ENCODE measurements at regions not wholly inside any gene's neighbourhood (a gene's known extent, or its start where the extent isn't known, plus 50 kb on each side); places are given as distances from the start of the nearest gene placed in this dataset.
A peak's percentile ranks its signal among the peaks of the same experiment; 100 is the strongest.

DNA sequence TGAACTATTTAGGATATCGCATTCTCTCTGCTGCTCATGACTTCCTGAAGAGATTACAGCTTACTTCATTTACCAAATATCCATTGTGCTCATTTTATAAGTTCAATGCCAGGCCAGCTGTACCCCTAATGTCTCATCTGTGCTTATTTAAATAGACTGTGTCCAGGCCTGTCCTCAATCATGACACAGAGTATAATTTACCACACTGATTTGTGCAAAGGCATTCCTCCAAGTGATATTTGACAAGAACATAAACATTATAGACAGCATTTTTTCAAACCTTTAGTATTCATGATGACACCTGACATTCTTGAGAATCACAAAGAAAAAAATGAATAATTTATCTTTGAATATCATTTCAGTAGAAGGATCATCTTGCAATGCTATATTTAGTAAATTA, 260.1 kb upstream of the SEMA3D start:
- Mint-ChIP-seq H3K36me3 (ENCODE audit: insufficient read depth) (no peaks in the 10 kb centered on the region), H3K4me3 (no peak overlapping the region), H3K9me3 (peaks cover 6% of the 10 kb centered on the region), H3K4me1 (ENCODE audit: low read depth) (no peaks in the 10 kb centered on the region), H3K27me3 (ENCODE audit: low read depth) (no peaks in the 10 kb centered on the region)
- ATAC-seq (no peak), DNase-seq (no peak)

DNA sequence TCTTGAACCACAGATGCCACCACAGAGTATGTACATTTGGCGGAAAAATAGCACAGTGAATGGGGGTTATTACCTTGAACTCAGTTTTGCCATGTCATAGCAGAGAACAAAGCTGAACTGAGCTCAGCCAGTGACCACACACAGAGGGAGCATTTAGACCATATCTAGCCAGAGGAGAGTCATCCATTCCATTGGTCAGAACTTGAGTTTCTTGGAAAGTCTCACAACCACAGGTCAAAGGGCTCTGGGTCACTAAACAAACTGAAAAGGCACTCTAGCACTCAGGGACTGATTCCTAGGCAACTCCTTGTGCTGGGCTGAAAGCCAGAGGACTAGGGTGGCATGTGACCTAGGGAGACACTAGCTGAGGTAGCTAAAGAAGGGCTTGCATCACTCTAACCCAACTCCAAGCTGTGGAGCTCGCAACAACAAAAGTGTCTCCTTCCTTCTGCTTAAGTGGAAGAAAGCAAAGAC, 239.7 kb upstream of the SEMA3D start:
- no peak for ATAC-seq
- Mint-ChIP-seq H3K27me3 (ENCODE audit: low read depth) (no peaks in the 10 kb centered on the region), H3K9me3 (peaks cover 3% of the 10 kb centered on the region), H3K4me3 (no peak overlapping the region), H3K36me3 (ENCODE audit: insufficient read depth) (no peaks in the 10 kb centered on the region), H3K4me1 (ENCODE audit: low read depth) (no peaks in the 10 kb centered on the region)
- no peak for DNase-seq

DNA sequence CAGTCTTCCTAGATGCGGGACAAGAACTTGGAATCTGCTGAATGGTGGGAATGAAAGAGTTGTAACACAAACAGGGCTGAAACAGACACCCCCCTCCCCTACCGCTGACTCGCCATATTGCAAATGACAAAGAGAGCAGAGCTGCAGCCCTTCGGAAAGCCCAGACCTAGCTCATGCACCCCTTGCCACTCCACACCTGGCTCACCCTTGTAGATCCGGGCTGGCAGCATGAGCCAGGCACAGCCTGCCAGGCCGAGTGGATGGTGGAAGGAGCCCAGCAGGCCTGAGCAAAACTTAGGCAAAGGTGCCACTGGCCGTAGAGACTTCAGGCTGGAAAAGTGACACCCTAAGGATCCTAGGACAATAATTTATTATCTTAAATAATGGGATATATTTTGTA, 237.4 kb upstream of the SEMA3D start:
- Mint-ChIP-seq H3K9me3 (peaks cover 3% of the 10 kb centered on the region), H3K27me3 (ENCODE audit: low read depth) (no peaks in the 10 kb centered on the region), H3K36me3 (ENCODE audit: insufficient read depth) (no peaks in the 10 kb centered on the region), H3K4me1 (ENCODE audit: low read depth) (no peaks in the 10 kb centered on the region), H3K4me3 (no peak overlapping the region)
- DNase-seq, result no peak
- no peak for ATAC-seq

DNA sequence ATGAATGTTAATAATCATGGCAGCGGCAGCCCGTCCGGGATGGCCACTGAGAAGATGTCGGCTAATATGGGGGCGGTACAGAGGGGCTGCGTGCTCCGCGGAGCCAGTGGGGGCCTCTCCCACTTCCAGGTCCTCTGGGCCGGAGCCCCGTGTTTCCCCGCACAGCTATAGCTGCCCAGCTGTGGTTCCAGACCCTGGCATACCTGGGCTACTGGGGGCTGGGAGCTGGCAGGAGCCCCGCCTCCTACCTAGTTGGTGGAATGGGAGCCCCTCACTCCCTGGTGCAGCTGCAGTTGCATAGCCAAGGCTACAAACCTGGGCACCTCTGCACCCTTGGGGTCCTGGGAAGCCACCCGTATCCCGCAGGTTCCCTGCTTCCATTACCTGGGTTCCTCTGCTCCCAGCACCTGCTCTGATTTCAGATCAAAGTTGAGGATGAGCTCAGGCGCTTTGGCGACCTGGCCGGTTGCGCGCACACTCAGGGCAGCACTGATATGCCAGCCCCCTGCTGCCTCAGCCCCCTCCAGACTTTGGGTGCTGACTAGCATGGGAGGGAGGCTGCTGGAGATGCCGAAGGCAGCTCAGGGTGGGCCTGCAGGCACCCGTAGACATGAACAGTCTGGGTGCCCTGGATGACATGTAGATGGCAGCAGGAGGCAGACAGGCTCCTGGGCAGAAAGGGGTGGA, 236.5 kb upstream of the SEMA3D start:
- ATAC-seq (peak in 1 of 2 donors; percentile 18), DNase-seq (no peak)
- Mint-ChIP-seq H3K27me3 (ENCODE audit: low read depth) (no peaks in the 10 kb centered on the region), H3K4me1 (ENCODE audit: low read depth) (no peaks in the 10 kb centered on the region), H3K36me3 (ENCODE audit: insufficient read depth) (no peaks in the 10 kb centered on the region), H3K9me3 (peaks cover 3% of the 10 kb centered on the region), H3K4me3 (no peak overlapping the region)

DNA sequence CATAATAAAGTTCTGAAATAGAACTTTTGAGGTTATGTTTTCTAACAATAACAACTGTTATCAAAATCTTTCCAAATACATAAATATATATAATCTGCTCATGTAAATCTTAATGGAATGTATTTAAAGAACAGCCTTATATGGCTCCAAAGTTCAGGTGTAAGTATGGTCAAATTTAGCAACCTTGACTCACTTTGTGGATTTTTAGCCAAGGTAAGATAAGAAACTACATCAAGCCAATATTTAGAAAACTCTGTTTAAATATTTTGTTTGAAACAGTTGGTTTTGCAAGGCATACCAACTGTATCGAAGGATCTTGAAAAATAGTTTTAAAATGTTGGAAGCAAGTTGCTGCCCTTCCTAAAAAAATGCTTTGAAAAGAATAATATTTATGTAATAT, 228.9 kb upstream of the SEMA3D start:
- Mint-ChIP-seq H3K36me3 (ENCODE audit: insufficient read depth) (no peaks in the 10 kb centered on the region), H3K27me3 (ENCODE audit: low read depth) (no peaks in the 10 kb centered on the region), H3K9me3 (no peaks in the 10 kb centered on the region), H3K4me3 (no peak overlapping the region), H3K4me1 (ENCODE audit: low read depth) (no peaks in the 10 kb centered on the region)
- ATAC-seq (no peak), DNase-seq (no peak)

DNA sequence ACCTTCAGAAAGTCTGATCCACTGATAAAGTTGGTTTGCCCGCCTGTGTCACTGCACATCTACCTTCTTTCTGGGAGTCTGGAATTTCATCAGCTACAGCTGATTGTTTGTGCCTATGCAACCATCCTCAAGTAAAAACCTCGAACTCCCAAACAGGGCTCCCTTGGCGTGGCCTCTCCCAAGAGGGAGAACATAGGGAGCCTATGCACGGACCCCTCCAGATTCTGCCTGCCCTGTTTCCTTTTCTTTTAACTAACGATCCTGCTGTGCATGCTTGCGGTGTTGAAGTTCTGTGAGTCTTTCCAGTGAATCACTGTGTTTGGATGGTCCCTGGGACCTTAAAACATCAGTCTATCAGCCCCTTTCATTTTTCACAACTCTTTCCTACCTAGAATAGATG, 226.9 kb upstream of the SEMA3D start:
- Mint-ChIP-seq H3K27me3 (ENCODE audit: low read depth) (no peaks in the 10 kb centered on the region), H3K4me3 (no peak overlapping the region), H3K4me1 (ENCODE audit: low read depth) (no peaks in the 10 kb centered on the region), H3K9me3 (no peaks in the 10 kb centered on the region), H3K36me3 (ENCODE audit: insufficient read depth) (no peaks in the 10 kb centered on the region)
- no peak for DNase-seq
- ATAC-seq, result no peak

DNA sequence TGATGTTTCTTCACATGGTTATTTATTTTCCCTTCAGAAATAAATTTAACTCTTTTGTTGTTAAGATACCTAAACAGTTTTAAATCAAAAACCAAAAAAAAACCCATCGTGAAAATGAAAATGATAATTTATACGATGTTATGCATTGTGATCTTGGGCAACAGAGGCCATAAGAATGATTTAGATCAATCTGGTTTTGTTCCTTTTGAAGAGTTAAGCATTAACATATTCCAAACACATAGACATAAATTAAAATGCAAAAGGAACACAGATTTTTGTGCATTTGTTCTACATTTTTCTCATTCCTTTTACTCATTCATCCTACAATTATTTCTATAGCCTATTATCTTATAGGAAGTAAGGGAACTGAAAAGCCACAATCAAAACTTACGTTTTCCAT, 226.1 kb upstream of the SEMA3D start:
- H3K27me3 Mint-ChIP-seq (ENCODE audit: low read depth), result no peaks in the 10 kb centered on the region
- H3K4me1 Mint-ChIP-seq (ENCODE audit: low read depth), result no peaks in the 10 kb centered on the region
- no peaks in the 10 kb centered on the region for H3K9me3 Mint-ChIP-seq
- H3K4me3 Mint-ChIP-seq, result no peak overlapping the region
- H3K36me3 Mint-ChIP-seq (ENCODE audit: insufficient read depth), result no peaks in the 10 kb centered on the region
- DNase-seq, result no peak
- no peak for ATAC-seq

DNA sequence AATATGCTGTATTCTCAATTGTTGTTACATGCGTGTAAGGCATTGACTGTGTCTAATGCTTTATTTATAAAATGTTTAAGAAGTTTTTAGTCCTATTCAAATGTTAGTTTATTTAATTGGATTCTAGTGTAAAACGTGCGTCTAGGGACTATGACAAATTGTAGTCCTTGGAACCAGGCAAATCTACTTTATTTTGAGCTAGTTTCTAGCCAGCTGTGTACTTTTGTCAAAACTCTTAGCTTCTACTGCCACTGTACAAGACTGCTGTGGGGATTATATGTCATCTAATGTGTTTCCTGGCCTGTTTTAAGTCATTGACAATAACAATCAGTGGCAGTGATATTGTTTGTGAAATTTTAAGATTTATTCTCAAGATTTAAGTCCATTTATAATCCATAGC, 220.5 kb upstream of the SEMA3D start:
- Mint-ChIP-seq H3K9me3 (no peaks in the 10 kb centered on the region), H3K36me3 (ENCODE audit: insufficient read depth) (no peaks in the 10 kb centered on the region), H3K4me3 (no peak overlapping the region), H3K27me3 (ENCODE audit: low read depth) (no peaks in the 10 kb centered on the region), H3K4me1 (ENCODE audit: low read depth) (no peaks in the 10 kb centered on the region)
- ATAC-seq, result no peak
- DNase-seq, result no peak

DNA sequence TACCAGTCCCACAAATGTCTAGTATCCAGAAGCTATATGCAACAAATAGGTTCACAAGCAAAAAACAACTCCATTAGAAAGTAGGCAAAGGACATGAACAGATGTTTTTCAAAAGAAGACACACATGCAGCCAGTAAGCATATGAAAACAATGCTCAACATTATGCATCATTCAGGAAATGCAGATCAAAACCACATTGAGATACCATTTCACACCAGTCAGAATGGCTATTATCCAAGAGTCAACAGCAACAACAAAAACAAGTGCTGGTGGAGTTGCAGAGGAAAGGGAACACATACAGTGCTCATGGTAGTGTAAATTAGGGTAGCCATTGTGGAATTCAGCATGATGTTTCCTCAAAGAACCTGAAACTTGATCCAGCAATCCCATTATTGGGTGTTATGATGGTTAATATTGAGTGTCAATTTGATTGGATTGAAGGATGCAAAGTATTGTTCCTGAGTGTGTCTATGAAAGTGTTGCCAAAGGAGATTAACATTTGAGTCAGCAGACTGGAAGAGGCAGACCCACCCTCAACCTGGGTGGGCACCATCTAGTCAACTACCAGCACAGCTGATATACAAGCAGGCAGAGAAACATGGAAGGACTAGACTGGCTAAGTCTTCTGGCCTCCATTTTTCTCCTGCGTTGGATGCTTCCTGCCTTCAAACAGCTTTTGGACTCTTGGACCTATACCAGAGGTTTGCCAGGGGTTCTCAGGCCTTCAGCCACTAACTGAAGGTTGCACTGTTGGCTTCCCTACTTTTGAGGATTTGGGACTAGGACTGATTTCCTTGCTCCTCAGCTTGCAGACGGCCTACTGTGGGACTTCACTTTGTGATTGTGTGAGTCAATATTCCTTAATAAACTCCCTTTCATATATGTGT, 218.4 kb upstream of the SEMA3D start:
- Mint-ChIP-seq H3K27me3 (ENCODE audit: low read depth) (no peaks in the 10 kb centered on the region), H3K9me3 (no peaks in the 10 kb centered on the region), H3K36me3 (ENCODE audit: insufficient read depth) (no peaks in the 10 kb centered on the region), H3K4me1 (ENCODE audit: low read depth) (no peaks in the 10 kb centered on the region), H3K4me3 (no peak overlapping the region)
- DNase-seq (no peak), ATAC-seq (no peak)

DNA sequence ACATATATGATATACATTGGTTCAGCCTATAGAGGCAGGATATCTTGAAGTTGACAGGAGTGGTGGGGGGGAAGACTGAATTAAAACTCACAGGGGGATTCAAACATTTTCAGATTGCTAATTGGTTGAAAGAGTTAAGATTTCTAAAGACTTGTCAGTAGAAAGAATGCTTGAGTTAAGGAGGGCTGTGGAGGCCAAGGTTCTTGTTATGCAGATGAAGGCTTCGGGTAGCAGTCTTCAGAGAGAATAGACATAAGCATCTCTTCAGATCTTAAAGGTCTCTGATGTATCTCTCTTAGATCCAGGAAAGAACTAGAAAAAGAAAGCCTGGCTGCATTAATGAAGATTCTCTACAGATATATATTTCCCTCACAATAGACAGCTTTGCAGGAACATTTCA, 209.8 kb upstream of the SEMA3D start:
- Mint-ChIP-seq H3K27me3 (ENCODE audit: low read depth) (no peaks in the 10 kb centered on the region), H3K4me3 (no peak overlapping the region), H3K36me3 (ENCODE audit: insufficient read depth) (no peaks in the 10 kb centered on the region), H3K9me3 (peaks cover under 1% of the 10 kb centered on the region), H3K4me1 (ENCODE audit: low read depth) (no peaks in the 10 kb centered on the region)
- DNase-seq, result no peak
- no peak for ATAC-seq

DNA sequence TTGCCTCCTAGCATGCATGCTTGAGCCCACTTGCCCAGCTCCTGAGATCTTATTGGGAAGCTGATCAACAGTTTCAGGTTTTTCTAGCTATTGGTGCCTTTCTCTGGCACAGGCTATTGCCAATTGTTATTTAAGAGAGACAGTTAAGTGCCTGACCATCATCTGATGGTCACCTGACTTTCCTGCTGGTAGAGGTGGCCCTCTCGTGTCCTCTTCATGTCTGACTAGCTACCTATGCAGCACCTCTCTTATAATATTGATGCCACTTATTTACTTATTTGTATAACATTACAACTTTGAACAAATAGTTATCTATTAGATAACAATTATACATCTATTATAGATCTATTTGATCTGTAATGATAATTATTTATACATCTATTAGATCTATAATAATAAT, 205.9 kb upstream of the SEMA3D start:
- no peak overlapping the region for H3K4me3 Mint-ChIP-seq
- DNase-seq (no peak), ATAC-seq (no peak)
- H3K9me3 Mint-ChIP-seq, result peaks cover 4% of the 10 kb centered on the region
- no peaks in the 10 kb centered on the region for H3K4me1 Mint-ChIP-seq (ENCODE audit: low read depth)
- H3K27me3 Mint-ChIP-seq (ENCODE audit: low read depth), result no peaks in the 10 kb centered on the region
- no peaks in the 10 kb centered on the region for H3K36me3 Mint-ChIP-seq (ENCODE audit: insufficient read depth)

DNA sequence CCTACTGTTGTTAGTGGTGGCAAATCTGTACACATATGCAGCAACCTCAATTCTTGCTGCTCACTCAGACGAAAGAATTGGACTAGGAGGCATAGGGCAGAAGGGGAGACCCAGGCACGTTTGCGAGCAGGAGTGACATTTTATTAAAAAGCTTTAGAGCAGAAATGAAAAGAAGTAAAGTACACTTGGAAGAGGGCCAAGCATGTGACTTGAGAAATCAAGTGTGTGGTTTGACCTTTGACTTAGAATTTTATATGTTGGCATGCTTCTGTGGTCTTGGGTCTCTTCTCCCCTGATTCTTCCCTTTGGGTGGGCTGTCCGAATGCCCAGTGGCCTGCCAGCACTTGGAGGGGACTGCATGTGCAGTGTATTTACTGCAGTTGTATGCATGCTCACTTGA, 205.5 kb upstream of the SEMA3D start:
- Mint-ChIP-seq H3K9me3 (peaks cover 4% of the 10 kb centered on the region), H3K36me3 (ENCODE audit: insufficient read depth) (no peaks in the 10 kb centered on the region), H3K4me1 (ENCODE audit: low read depth) (no peaks in the 10 kb centered on the region), H3K27me3 (ENCODE audit: low read depth) (no peaks in the 10 kb centered on the region), H3K4me3 (no peak overlapping the region)
- no peak for ATAC-seq
- no peak for DNase-seq

DNA sequence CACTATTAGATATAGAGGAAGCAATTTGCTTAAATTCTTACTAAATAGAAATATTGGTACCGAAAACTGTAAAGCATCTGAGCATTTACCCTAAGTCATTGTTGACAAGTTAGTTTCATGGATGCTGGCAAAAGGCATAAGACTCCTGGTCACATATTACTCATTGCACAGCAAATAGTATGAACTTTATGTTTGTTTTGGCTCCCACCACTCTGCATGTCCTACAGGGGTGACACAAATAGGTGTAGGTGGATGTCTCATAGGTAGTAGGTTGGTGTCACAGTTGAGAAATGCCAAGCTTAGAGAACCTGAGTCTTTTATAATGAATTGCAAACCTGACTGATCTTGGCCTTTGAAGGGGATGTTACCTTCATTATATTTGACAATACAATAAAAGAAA, 199.6 kb upstream of the SEMA3D start:
- no peak for ATAC-seq

DNA sequence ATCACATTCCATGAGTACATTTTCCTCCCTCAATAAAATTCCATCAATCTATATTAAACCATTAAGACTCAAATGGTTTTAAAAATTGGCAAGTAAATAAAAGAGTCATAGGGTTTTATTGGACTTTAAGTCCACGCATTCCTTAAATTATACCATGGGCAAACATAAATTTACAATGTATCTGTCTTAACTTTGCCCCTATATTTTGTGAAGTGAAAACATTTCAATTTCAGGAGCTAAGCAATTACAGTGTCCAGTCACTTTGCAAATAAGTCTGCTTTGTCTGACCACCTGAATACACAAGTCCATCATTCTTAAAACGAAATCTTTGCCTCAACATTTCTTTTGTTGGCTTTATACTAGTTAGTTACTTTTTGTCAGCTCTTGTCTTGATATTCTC, 197.5 kb upstream of the SEMA3D start:
- Mint-ChIP-seq H3K9me3 (peaks cover 4% of the 10 kb centered on the region), H3K4me3 (no peak overlapping the region), H3K27me3 (ENCODE audit: low read depth) (no peaks in the 10 kb centered on the region), H3K36me3 (ENCODE audit: insufficient read depth) (no peaks in the 10 kb centered on the region), H3K4me1 (ENCODE audit: low read depth) (no peaks in the 10 kb centered on the region)
- ATAC-seq (no peak), DNase-seq (no peak)

More for the DNA sequence above, 199.6 kb upstream of the SEMA3D start:
- no peak for DNase-seq
- no peak overlapping the region for H3K4me3 Mint-ChIP-seq
- H3K9me3 Mint-ChIP-seq, result peaks cover 5% of the 10 kb centered on the region
- H3K36me3 Mint-ChIP-seq (ENCODE audit: insufficient read depth), result no peaks in the 10 kb centered on the region
- H3K27me3 Mint-ChIP-seq (ENCODE audit: low read depth), result no peaks in the 10 kb centered on the region
- no peaks in the 10 kb centered on the region for H3K4me1 Mint-ChIP-seq (ENCODE audit: low read depth)

DNA sequence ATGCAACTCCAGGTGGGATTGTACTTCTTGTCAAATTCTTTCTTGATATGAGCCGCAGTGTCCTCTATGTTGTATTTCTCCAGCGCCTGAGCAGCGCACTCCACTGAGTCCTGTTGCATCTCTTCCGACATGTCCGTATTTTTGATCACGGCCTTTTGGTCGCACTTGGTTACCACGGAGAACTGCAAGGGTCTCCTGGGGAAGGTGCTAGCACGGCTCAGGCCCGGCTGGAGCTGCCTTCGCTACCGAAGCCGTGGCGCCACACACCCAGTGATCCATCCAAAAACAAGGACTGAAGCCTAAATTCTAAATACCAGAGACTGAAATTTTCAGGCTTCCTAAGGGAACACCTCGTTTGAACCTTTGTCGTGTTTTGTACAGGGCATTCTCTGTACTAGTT, 194.4 kb upstream of the SEMA3D start:
- H3K27me3 Mint-ChIP-seq (ENCODE audit: low read depth), result no peaks in the 10 kb centered on the region
- DNase-seq (no peak), ATAC-seq (no peak)
- no peak overlapping the region for H3K4me3 Mint-ChIP-seq
- H3K4me1 Mint-ChIP-seq (ENCODE audit: low read depth), result no peaks in the 10 kb centered on the region
- peaks cover 9% of the 10 kb centered on the region for H3K9me3 Mint-ChIP-seq
- no peaks in the 10 kb centered on the region for H3K36me3 Mint-ChIP-seq (ENCODE audit: insufficient read depth)
